Mesenchymal stem cell (in vitro differentiated cells and primary cell): ENCODE measurements at regions not wholly inside any gene's neighbourhood (a gene's known extent, or its start where the extent isn't known, plus 50 kb on each side); places are given as distances from the start of the nearest gene placed in this dataset.
"Not testable (repeated sequence)": the region's sequence is repeated elsewhere in the genome, so short reads cannot be mapped to it uniquely, and the experiment has no call there.

Source experiments
- DNase-seq: peaks from one replicate; pipeline ENCODE4 v3.0.0-alpha.2; 2013
- H2AFZ ChIP-seq: one replicate; pipeline ENCODE4 v1.6.1; 2013; ENCODE audit warnings: low read depth, mild to moderate bottlenecking, control low read depth, inconsistent platforms, low read length, moderate library complexity
- H2AK5ac ChIP-seq: 2 replicates; pipeline ENCODE4 v1.6.1; 2013; ENCODE audit warnings: low read length, moderate library complexity, mild to moderate bottlenecking, inconsistent platforms; ENCODE audit not compliant: severe bottlenecking
- H2BK120ac ChIP-seq: one replicate; pipeline ENCODE4 v1.6.1; 2013; ENCODE audit warnings: low read depth, mild to moderate bottlenecking, inconsistent platforms, low read length, moderate library complexity
- H2BK12ac ChIP-seq, 2 experiments: one replicate each; pipeline ENCODE4 v1.6.1; 2013; ENCODE audit warnings: inconsistent platforms in 2 of 2, low read length in 2 of 2, mild to moderate bottlenecking in 2 of 2, moderate library complexity in 2 of 2, control low read depth in 1 of 2
- H2BK15ac ChIP-seq: one replicate; pipeline ENCODE4 v1.6.1; 2013; ENCODE audit warnings: mild to moderate bottlenecking, low read depth, inconsistent platforms; ENCODE audit not compliant: poor library complexity, severe bottlenecking
- H2BK5ac ChIP-seq: 2 replicates; pipeline ENCODE4 v1.6.1; 2013; ENCODE audit warnings: low read depth, mild to moderate bottlenecking, low read length, control low read depth, inconsistent platforms; ENCODE audit not compliant: poor library complexity, severe bottlenecking
- H3K14ac ChIP-seq, 2 experiments: one replicate each; pipeline ENCODE4 v1.6.1; 2013; ENCODE audit warnings: inconsistent platforms in 2 of 2, low read length in 2 of 2, control low read depth in 1 of 2, mild to moderate bottlenecking in 1 of 2, moderate library complexity in 1 of 2
- H3K18ac ChIP-seq, 2 experiments: one replicate each; pipeline ENCODE4 v1.6.1; 2013; ENCODE audit warnings: inconsistent platforms in 2 of 2, low read length in 2 of 2, control low read depth in 1 of 2, low read depth in 1 of 2, mild to moderate bottlenecking in 1 of 2
- H3K23ac ChIP-seq, 2 experiments: one replicate each; pipeline ENCODE4 v1.6.1; 2013; ENCODE audit warnings: inconsistent platforms in 2 of 2, low read length in 2 of 2, mild to moderate bottlenecking in 2 of 2, moderate library complexity in 2 of 2, control low read depth in 1 of 2
- H3K27ac ChIP-seq: 2 replicates; pipeline ENCODE4 v1.5.1; 2013; ENCODE audit warnings: mild to moderate bottlenecking, moderate library complexity, low read length, control low read depth, inconsistent platforms; ENCODE audit not compliant: poor library complexity, severe bottlenecking
- H3K27me3 ChIP-seq, 2 experiments: 2 replicates each; pipeline versions ENCODE4 v1.6.1 to v1.7.0; 2013; ENCODE audit warnings: low read length in 2 of 2, mild to moderate bottlenecking in 2 of 2, moderate library complexity in 2 of 2, control low read depth in 1 of 2, inconsistent platforms in 1 of 2; ENCODE audit not compliant: control insufficient read depth in 1 of 2, insufficient read depth in 1 of 2
- H3K36me3 ChIP-seq, 2 experiments: 2 replicates each; pipeline versions ENCODE4 v1.6.1 to v1.7.0; 2013; ENCODE audit warnings: low read length in 2 of 2, control low read depth in 1 of 2, inconsistent platforms in 1 of 2, low read depth in 1 of 2, mild to moderate bottlenecking in 1 of 2; ENCODE audit not compliant: insufficient read depth in 2 of 2, control insufficient read depth in 1 of 2
- H3K4ac ChIP-seq, 2 experiments: one replicate each; pipeline ENCODE4 v1.6.1; 2013; ENCODE audit warnings: inconsistent platforms in 2 of 2, low read length in 2 of 2, mild to moderate bottlenecking in 2 of 2, moderate library complexity in 2 of 2, control low read depth in 1 of 2, low read depth in 1 of 2
- H3K4me1 ChIP-seq: 2 replicates; pipeline ENCODE4 v1.6.1; 2013; ENCODE audit warnings: low read depth, low read length, control low read depth; ENCODE audit not compliant: control insufficient read depth, insufficient read depth
- H3K4me2 ChIP-seq: 2 replicates; pipeline ENCODE4 v1.6.1; 2013; ENCODE audit warnings: low read length, mild to moderate bottlenecking, inconsistent platforms; ENCODE audit not compliant: poor library complexity, severe bottlenecking
- H3K4me3 ChIP-seq, 2 experiments: 2 replicates each; pipeline versions ENCODE4 v1.5.1 to v1.7.0; 2013; ENCODE audit warnings: low read length in 2 of 2, mild to moderate bottlenecking in 2 of 2, control low read depth in 1 of 2, low read depth in 1 of 2; ENCODE audit not compliant: insufficient read depth in 1 of 2
- H3K79me1 ChIP-seq: replicated peaks from 2 replicates; pipeline ENCODE4 v1.6.1; 2013; ENCODE audit warnings: mild to moderate bottlenecking, control low read depth, low read length, inconsistent platforms; ENCODE audit not compliant: poor library complexity, severe bottlenecking
- H3K9ac ChIP-seq: 2 replicates; pipeline ENCODE4 v1.7.0; 2013; ENCODE audit warnings: mild to moderate bottlenecking, low read length, moderate library complexity
- H3K9me3 ChIP-seq: 2 replicates; pipeline ENCODE4 v1.7.0; 2013; ENCODE audit warnings: mild to moderate bottlenecking, low read length; ENCODE audit not compliant: control insufficient read depth
- H4K8ac ChIP-seq: one replicate; pipeline ENCODE4 v1.6.1; 2013; ENCODE audit warnings: inconsistent platforms, mild to moderate bottlenecking, low read length, moderate library complexity
- H4K91ac ChIP-seq: one replicate; pipeline ENCODE4 v1.6.1; 2013; ENCODE audit warnings: mild to moderate bottlenecking, low read length, inconsistent platforms
- WGBS: methylation state at CpG from one replicate; pipeline ENCODE4 v1.1.7; 2013; ENCODE audit warnings: mixed read lengths; 5-methylcytosine and 5-hydroxymethylcytosine counted together

GRCh38 chr3:59235634-59236012 lies 185.8 kb upstream of the CFAP20DC start:
- no peaks in the 10 kb centered on the region for H3K36me3 ChIP-seq
- WGBS: 76% methylated on average over 3 of the region's 3 CpGs

GRCh38 chr3:59234884-59235633 lies 185.2 kb upstream of the CFAP20DC start:
- no peak overlapping the region for H3K4ac ChIP-seq
- no peak overlapping the region for H3K27ac ChIP-seq
- no peak overlapping the region for H2BK15ac ChIP-seq
- H2BK120ac ChIP-seq: no peak overlapping the region
- no peaks in the 10 kb centered on the region for H3K4me1 ChIP-seq
- H2AFZ ChIP-seq: no peak overlapping the region
- H2BK12ac ChIP-seq: no peak overlapping the region
- no peak overlapping the region for H3K14ac ChIP-seq
- H4K91ac ChIP-seq: no peak overlapping the region
- H4K8ac ChIP-seq: no peak overlapping the region
- peaks cover 0 to 11% of the 10 kb centered on the region in 2 experiments for H3K27me3 ChIP-seq
- DNase-seq: no peak
- H3K79me1 ChIP-seq: no peaks in the 10 kb centered on the region
- no peak overlapping the region for H2AK5ac ChIP-seq
- H3K9me3 ChIP-seq: peaks cover 6% of the 10 kb centered on the region
- H3K23ac ChIP-seq: no peak overlapping the region
- H3K18ac ChIP-seq: no peak overlapping the region
- H3K4me3 ChIP-seq: no peak overlapping the region
- H3K9ac ChIP-seq: no peak overlapping the region
- no peaks in the 10 kb centered on the region for H3K36me3 ChIP-seq
- H2BK5ac ChIP-seq: no peak overlapping the region
- H3K4me2 ChIP-seq: no peak overlapping the region
- 83% methylated on average over 2 of the region's 2 CpGs for WGBS

More at GRCh38 chr3:59235634-59236012, 185.8 kb upstream of the CFAP20DC start:
- no peak overlapping the region for H2BK12ac ChIP-seq
- no peak overlapping the region for H2BK15ac ChIP-seq
- no peaks in the 10 kb centered on the region for H3K4me1 ChIP-seq
- H3K4me3 ChIP-seq: no peak overlapping the region
- no peak overlapping the region for H3K4ac ChIP-seq
- no peak overlapping the region for H2AK5ac ChIP-seq
- H3K27me3 ChIP-seq: peaks cover 0 to 11% of the 10 kb centered on the region in 2 experiments
- H3K18ac ChIP-seq: peak overlapping the region in 1 of 2 experiments; percentile 22
- no peak overlapping the region for H3K4me2 ChIP-seq
- H3K27ac ChIP-seq: no peak overlapping the region
- H3K9ac ChIP-seq: no peak overlapping the region
- H4K8ac ChIP-seq: no peak overlapping the region
- H3K79me1 ChIP-seq: no peaks in the 10 kb centered on the region
- H2BK120ac ChIP-seq: no peak overlapping the region
- no peak overlapping the region for H4K91ac ChIP-seq
- no peak overlapping the region for H2BK5ac ChIP-seq
- no peak for DNase-seq
- peaks cover 6% of the 10 kb centered on the region for H3K9me3 ChIP-seq
- no peak overlapping the region for H3K14ac ChIP-seq
- no peak overlapping the region for H2AFZ ChIP-seq
- no peak overlapping the region for H3K23ac ChIP-seq

- not testable (repeated sequence) for H3K9me3 ChIP-seq, H3K27ac ChIP-seq, H3K4me2 ChIP-seq, H2BK120ac ChIP-seq, H2BK15ac ChIP-seq, H3K14ac ChIP-seq, H4K8ac ChIP-seq, H3K4me3 ChIP-seq, H2AK5ac ChIP-seq, H2BK5ac ChIP-seq, H3K4ac ChIP-seq, H3K36me3 ChIP-seq, H2AFZ ChIP-seq, DNase-seq, H2BK12ac ChIP-seq, H3K18ac ChIP-seq, H3K9ac ChIP-seq, H3K27me3 ChIP-seq, H3K79me1 ChIP-seq, H4K91ac ChIP-seq, H3K23ac ChIP-seq, H3K4me1 ChIP-seq
- WGBS: 40% methylated on average over 2 of the region's 2 CpGs
Observed at GRCh38 chr3:59230379-59230778, 180.6 kb upstream of the CFAP20DC start.

- no peaks in the 10 kb centered on the region for H3K4me1 ChIP-seq
- no peak for DNase-seq
- H3K27me3 ChIP-seq: no peaks in the 10 kb centered on the region
- H2BK15ac ChIP-seq: no peak overlapping the region
- H3K23ac ChIP-seq: no peak overlapping the region
- H2BK120ac ChIP-seq: no peak overlapping the region
- no peak overlapping the region for H2AFZ ChIP-seq
- H3K79me1 ChIP-seq: no peaks in the 10 kb centered on the region
- H4K91ac ChIP-seq: no peak overlapping the region
- H3K14ac ChIP-seq: no peak overlapping the region
- no peak overlapping the region for H3K18ac ChIP-seq
- H3K4me3 ChIP-seq: no peak overlapping the region
- no peak overlapping the region for H2BK5ac ChIP-seq
- H3K4me2 ChIP-seq: no peak overlapping the region
- H3K9ac ChIP-seq: no peak overlapping the region
- no peak overlapping the region for H2BK12ac ChIP-seq
- no peaks in the 10 kb centered on the region for H3K9me3 ChIP-seq
- H3K4ac ChIP-seq: no peak overlapping the region
- no peak overlapping the region for H4K8ac ChIP-seq
- H3K36me3 ChIP-seq: no peaks in the 10 kb centered on the region
- no peak overlapping the region for H3K27ac ChIP-seq
- H2AK5ac ChIP-seq: no peak overlapping the region
Observed at GRCh38 chr3:59213860-59214259, 164.0 kb upstream of the CFAP20DC start.
